Esophagus muscularis mucosa (tissue), 4 donors: ENCODE measurements at regions not wholly inside any gene's neighbourhood (a gene's known extent, or its start where the extent isn't known, plus 50 kb on each side); places are given as distances from the start of the nearest gene placed in this dataset.

Experiments
- DNase-seq: peaks from one replicate; pipeline ENCODE4 v3.0.0-alpha.2; 2017; ENCODE audit errors: extremely low spot score
- H3K27ac ChIP-seq, 4 donors: fragments of 200-600 bp; sonication (generic); replicated peaks in 1 of 4; 1 replicate in 3 of 4; 2 replicates in 1 of 4; pipeline ENCODE4 v1.5.1; 2016 to 2019; ENCODE audit warnings: mild to moderate bottlenecking in 1 of 4
- H3K27me3 ChIP-seq, 4 donors: fragments of 200-600 bp; sonication (generic); one replicate each; pipeline versions ENCODE4 v1.5.1 to v1.6.0; 2016 to 2019
- H3K36me3 ChIP-seq, 4 donors: fragments of 200-600 bp; sonication (generic); one replicate each; pipeline ENCODE4 v1.5.1; 2016 to 2019
- H3K4me1 ChIP-seq, 4 donors: fragments of 200-600 bp; sonication (generic); one replicate each; pipeline ENCODE4 v1.5.1; 2016 to 2019
- H3K4me3 ChIP-seq, 4 donors: fragments of 200-600 bp; sonication (generic); 1 replicate in 2 of 4; 2 replicates in 2 of 4; pipeline ENCODE4 v1.5.1; 2016 to 2019; ENCODE audit warnings: mild to moderate bottlenecking in 4 of 4, moderate library complexity in 1 of 4
- H3K9me3 ChIP-seq, 4 donors: fragments of 200-600 bp; sonication (generic); 1 replicate in 3 of 4; 2 replicates in 1 of 4; pipeline ENCODE4 v1.5.1; 2016 to 2019
- EP300 ChIP-seq: sonication (generic); formaldehyde crosslinking; IDR thresholded peaks from one replicate; pipeline ENCODE4 v1.6.1; 2017; ENCODE audit warnings: antibody characterized with exemption
- POLR2A ChIP-seq: fragments of 450-650 bp; IDR thresholded peaks from one replicate; pipeline ENCODE4 v1.6.1; 2017; ENCODE audit warnings: antibody characterized with exemption, moderate library complexity, mild to moderate bottlenecking, low read depth
- POLR2AphosphoS5 ChIP-seq, 2 donors: sonication (generic); formaldehyde crosslinking; IDR thresholded peaks; one replicate each; pipeline ENCODE4 v1.6.1; 2017; ENCODE audit warnings: antibody characterized with exemption in 2 of 2
- WGBS: methylation state at CpG from one replicate; pipeline ENCODE4 v1.1.5; 2018; 5-methylcytosine and 5-hydroxymethylcytosine counted together
- intact Hi-C: fragments of 100-400 bp; cut with DNase I; formaldehyde crosslinking; loops from one replicate; pipeline ENCODE4 v1.15.1; 2023
- TF ChIP-seq, protein P1 (sequence below), 3 experiments: fragments of 200-600 bp in 2 of 3; fragments of 450-650 bp in 1 of 3; sonication (generic) in 2 of 3; IDR thresholded peaks; one replicate each; pipeline ENCODE4 v1.5.1; 2017 to 2019; ENCODE audit warnings: antibody characterized with exemption in 3 of 3, mild to moderate bottlenecking in 2 of 3, moderate library complexity in 1 of 3

DNA sequence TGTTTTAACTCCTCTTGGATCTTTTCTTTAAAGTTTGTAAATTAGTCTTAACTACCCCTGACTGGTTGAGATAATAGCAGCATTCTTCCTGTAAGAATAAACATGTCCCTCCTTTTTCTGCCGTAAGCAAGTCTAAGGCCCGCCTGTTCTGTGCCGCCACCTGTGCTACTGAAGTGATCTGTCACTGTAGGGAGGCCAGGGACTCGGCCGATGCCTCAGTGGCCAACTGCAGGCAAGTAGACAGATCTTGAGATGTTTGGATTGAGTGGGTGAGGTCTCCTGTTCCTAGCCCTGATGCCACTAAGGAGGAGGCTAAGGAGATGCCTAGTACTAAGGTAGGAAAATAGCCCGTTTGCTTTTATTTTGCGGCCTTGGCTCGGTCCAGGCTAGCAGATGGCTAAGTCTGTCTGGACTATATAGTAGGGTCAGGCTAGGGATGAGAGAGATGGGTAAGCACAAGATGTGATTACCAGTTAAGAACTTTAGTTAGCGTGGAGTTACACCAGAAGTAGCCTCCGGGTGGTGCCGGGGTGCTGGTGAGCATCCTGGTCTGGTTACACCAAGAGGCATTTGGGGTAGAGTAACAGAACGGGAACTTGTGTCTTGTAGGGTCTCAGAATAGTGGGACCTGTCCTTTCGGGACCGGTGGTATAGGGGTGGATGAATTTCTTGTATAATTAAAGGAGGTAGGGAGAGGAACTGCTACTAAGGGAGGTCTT lies 584.2 kb downstream of the SUCLG1 start:
- H3K4me3 ChIP-seq, result no peak overlapping the region
- intact Hi-C loops, result no loop called here
- H3K9me3 ChIP-seq, result peaks cover 0 to 9% (median 0%) of the 10 kb centered on the region in 4 donors
- H3K27me3 ChIP-seq, result no peaks in the 10 kb centered on the region
- no peaks in the 10 kb centered on the region for H3K36me3 ChIP-seq
- no peaks in the 10 kb centered on the region for H3K4me1 ChIP-seq
- H3K27ac ChIP-seq, result no peak overlapping the region
- TF ChIP-seq EP300 (no peak), POLR2AphosphoS5 (IDR thresholded peaks at IDR 0.05) (no peak), POLR2A (no peak)
- TF ChIP-seq, protein P1, sequence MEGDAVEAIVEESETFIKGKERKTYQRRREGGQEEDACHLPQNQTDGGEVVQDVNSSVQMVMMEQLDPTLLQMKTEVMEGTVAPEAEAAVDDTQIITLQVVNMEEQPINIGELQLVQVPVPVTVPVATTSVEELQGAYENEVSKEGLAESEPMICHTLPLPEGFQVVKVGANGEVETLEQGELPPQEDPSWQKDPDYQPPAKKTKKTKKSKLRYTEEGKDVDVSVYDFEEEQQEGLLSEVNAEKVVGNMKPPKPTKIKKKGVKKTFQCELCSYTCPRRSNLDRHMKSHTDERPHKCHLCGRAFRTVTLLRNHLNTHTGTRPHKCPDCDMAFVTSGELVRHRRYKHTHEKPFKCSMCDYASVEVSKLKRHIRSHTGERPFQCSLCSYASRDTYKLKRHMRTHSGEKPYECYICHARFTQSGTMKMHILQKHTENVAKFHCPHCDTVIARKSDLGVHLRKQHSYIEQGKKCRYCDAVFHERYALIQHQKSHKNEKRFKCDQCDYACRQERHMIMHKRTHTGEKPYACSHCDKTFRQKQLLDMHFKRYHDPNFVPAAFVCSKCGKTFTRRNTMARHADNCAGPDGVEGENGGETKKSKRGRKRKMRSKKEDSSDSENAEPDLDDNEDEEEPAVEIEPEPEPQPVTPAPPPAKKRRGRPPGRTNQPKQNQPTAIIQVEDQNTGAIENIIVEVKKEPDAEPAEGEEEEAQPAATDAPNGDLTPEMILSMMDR (IDR thresholded peaks at IDR 0.05), result no peak
- DNase-seq, result no peak
- 90% methylated on average over 14 of the region's 14 CpGs for WGBS

DNA sequence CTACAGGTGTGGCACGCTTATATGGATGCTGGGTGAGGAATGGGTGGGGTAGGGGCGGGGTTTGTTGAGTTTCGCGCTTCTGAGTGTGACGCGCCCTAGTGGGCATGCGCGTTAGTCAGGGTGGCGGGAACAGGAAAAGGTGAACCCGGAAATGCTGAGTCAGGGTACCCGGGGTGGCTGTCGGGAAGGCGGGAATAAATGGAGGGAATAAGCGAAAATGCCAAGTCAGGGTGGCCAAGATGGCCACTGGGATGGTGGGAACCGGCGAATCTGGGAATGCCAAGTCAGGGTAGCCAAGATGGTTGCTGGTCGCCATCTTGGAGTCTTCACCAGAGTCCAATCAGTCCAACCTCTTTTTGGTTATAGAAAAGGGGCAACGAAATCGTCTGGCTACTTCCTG lies 585.0 kb downstream of the SUCLG1 start:
- WGBS, result 96% methylated on average over 19 of the region's 19 CpGs
- DNase-seq, result no peak
- Histone ChIP-seq H3K9me3 (peaks cover 0 to 4% (median 0%) of the 10 kb centered on the region in 4 donors), H3K4me1 (no peaks in the 10 kb centered on the region), H3K36me3 (no peaks in the 10 kb centered on the region), H3K27ac (no peak overlapping the region), H3K27me3 (no peaks in the 10 kb centered on the region), H3K4me3 (no peak overlapping the region)
- intact Hi-C loops, result no loop called here
- TF ChIP-seq POLR2A (no peak), POLR2AphosphoS5 (IDR thresholded peaks at IDR 0.05) (no peak)
- TF ChIP-seq, protein P1 (IDR thresholded peaks at IDR 0.05), result no peak

DNA sequence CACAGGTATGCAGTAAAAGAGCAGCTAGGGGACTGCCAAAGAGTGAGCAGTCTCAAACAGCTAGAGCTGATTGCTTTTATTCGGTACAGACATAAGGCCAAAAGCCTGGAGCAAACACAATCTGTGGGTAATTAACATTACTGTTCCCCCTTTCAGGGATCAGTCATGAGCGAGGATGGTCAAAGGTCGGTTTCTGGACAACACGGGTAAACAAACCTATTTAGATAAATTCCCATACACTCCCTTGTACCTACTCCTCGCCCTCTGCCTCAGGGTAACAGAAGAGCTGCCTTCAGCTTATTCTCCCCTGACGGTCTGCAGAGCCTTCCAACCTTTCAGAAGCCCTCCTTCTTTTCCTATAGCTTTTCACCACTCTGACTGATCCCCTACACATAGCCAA lies 586.0 kb downstream of the SUCLG1 start:
- TF ChIP-seq POLR2A (no peak), POLR2AphosphoS5 (IDR thresholded peaks at IDR 0.05) (no peak), EP300 (no peak)
- TF ChIP-seq, protein P1 (IDR thresholded peaks at IDR 0.05), result no peak

DNA sequence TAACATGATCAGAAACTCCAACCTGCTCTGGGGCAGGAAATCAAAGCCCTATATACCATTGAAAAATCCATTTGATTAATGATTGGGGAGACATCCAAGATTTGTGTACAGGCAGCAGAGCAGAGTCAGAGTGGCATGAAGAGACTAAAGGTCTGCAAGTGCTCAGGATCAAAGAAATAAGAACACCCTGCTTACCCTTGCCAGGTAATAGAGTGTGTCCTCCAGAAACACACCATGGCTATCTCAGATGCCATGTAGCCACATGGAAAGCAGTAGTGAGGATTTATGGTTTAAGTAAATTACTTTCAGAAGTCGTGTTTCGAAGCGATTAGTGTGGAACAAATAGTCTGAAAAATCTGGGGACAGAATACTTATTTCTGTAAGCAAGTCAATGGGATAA lies 592.9 kb downstream of the SUCLG1 start:
- no peaks in the 10 kb centered on the region for H3K27me3 ChIP-seq
- no peak overlapping the region for H3K4me3 ChIP-seq
- no peak for DNase-seq
- intact Hi-C loops, result no loop called here
- H3K36me3 ChIP-seq, result no peaks in the 10 kb centered on the region
- H3K4me1 ChIP-seq, result no peaks in the 10 kb centered on the region
- no peak overlapping the region for H3K27ac ChIP-seq
- TF ChIP-seq EP300, result no peak
- no peak for TF ChIP-seq POLR2A
- TF ChIP-seq, protein P1 (IDR thresholded peaks at IDR 0.05), result no peak
- no peak for TF ChIP-seq POLR2AphosphoS5 (IDR thresholded peaks at IDR 0.05)
- 94% methylated on average over 3 of the region's 3 CpGs for WGBS
- no peaks in the 10 kb centered on the region for H3K9me3 ChIP-seq

More for the DNA sequence above, 586.0 kb downstream of the SUCLG1 start:
- no peaks in the 10 kb centered on the region for H3K9me3 ChIP-seq
- H3K36me3 ChIP-seq, result no peaks in the 10 kb centered on the region
- no peaks in the 10 kb centered on the region for H3K4me1 ChIP-seq
- no peak overlapping the region for H3K4me3 ChIP-seq
- WGBS, result 87% methylated on average over 6 of the region's 6 CpGs
- no peaks in the 10 kb centered on the region for H3K27me3 ChIP-seq
- intact Hi-C loops, result no loop called here
- H3K27ac ChIP-seq, result no peak overlapping the region
- DNase-seq, result no peak

DNA sequence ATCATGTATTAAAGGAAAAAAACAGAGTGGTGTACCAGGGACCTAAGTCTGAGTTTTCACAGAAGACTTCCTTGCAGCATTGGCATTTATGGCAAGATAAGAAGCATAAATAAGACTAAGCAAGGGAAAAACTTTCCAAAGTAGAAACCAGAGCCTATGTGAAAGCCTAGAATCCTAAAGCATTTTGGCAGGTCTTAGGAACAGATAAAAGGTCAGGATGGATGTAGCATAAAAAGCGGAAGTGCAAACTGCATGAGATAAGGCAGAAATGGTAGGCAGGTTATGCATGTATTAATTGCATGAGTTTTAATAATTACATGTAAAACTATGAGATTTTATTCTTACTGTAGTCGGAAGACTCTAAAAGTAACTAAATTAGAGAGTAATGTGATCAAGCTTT lies 596.5 kb downstream of the SUCLG1 start:
- no peak for DNase-seq
- TF ChIP-seq EP300, result no peak
- TF ChIP-seq POLR2AphosphoS5 (IDR thresholded peaks at IDR 0.05), result no peak
- TF ChIP-seq, protein P1 (IDR thresholded peaks at IDR 0.05), result no peak
- no peak for TF ChIP-seq POLR2A
- no peaks in the 10 kb centered on the region for H3K27me3 ChIP-seq
- 90% methylated on average over 2 of the region's 2 CpGs for WGBS
- no peak overlapping the region for H3K4me3 ChIP-seq
- H3K4me1 ChIP-seq, result no peaks in the 10 kb centered on the region
- no peaks in the 10 kb centered on the region for H3K36me3 ChIP-seq
- H3K9me3 ChIP-seq, result no peaks in the 10 kb centered on the region
- H3K27ac ChIP-seq, result no peak overlapping the region
- intact Hi-C loops, result no loop called here
